Kidney (tissue), 13 donors: ENCODE measurements at regions not wholly inside any gene's neighbourhood (a gene's known extent, or its start where the extent isn't known, plus 50 kb on each side); places are given as distances from the start of the nearest gene placed in this dataset.

Experiments
- DNase-seq, 5 donors: peaks; one replicate each; pipeline ENCODE4 v3.0.0-alpha.2; 2013 to 2020
- FAIRE-seq: peaks from 2 replicates; lab custom pipeline; 2012; peaks lifted over from hg19 to GRCh38; lab: Jason Lieb, UNC
- H3K27ac ChIP-seq, 2 donors: one replicate each; pipeline ENCODE4 v1.7.0; 2013; ENCODE audit warnings: low read depth in 2 of 2, low read length in 2 of 2, inconsistent platforms in 1 of 2
- H3K27me3 ChIP-seq: one replicate; pipeline ENCODE4 v1.7.1; 2013; ENCODE audit warnings: low read length, inconsistent platforms; ENCODE audit not compliant: control insufficient read depth, insufficient read depth
- H3K36me3 ChIP-seq, 3 donors: one replicate each; pipeline versions ENCODE4 v1.7.0 to v1.7.1; 2013; ENCODE audit warnings: low read length in 3 of 3, control low read depth in 1 of 3, inconsistent platforms in 1 of 3; ENCODE audit not compliant: insufficient read depth in 3 of 3, control insufficient read depth in 2 of 3
- H3K4me1 ChIP-seq, 3 donors: one replicate each; pipeline versions ENCODE4 v1.7.0 to v1.7.1; 2013; ENCODE audit warnings: low read length in 3 of 3, inconsistent platforms in 1 of 3, low read depth in 1 of 3; ENCODE audit not compliant: control insufficient read depth in 2 of 3, insufficient read depth in 2 of 3
- H3K4me3 ChIP-seq, 3 donors: one replicate each; pipeline versions ENCODE4 v1.7.0 to v1.8.1; 2013; ENCODE audit warnings: low read length in 3 of 3, control low read depth in 1 of 3, inconsistent platforms in 1 of 3
- H3K9ac ChIP-seq, 3 donors: one replicate each; pipeline versions ENCODE4 v1.7.0 to v1.7.1; 2013; ENCODE audit warnings: low read length in 3 of 3, control low read depth in 1 of 3, inconsistent platforms in 1 of 3
- H3K9me3 ChIP-seq, 3 donors: one replicate each; pipeline versions ENCODE4 v1.7.0 to v1.7.1; 2013; ENCODE audit warnings: low read length in 3 of 3, control low read depth in 1 of 3, inconsistent platforms in 1 of 3; ENCODE audit not compliant: control insufficient read depth in 2 of 3, insufficient read depth in 1 of 3
- intact Hi-C: fragments of 100-400 bp; cut with DNase I; formaldehyde crosslinking; loops from one replicate; pipeline ENCODE4 v1.11.1; 2022
- TF ChIP-seq, protein P1 (sequence below): IDR thresholded peaks from 3 replicates; pipeline ENCODE4 v1.5.1; 2012; ENCODE audit warnings: mild to moderate bottlenecking, moderate library complexity, borderline replicate concordance; ENCODE audit not compliant: insufficient read depth; ENCODE audit errors: extremely low read depth
- donor health status: control.
- donor health status: control.
- donor health status: control.
- donor health status: control.
- donor health status: control.
- donor health status: DM: yes; HTN: yes; CAD: no.
- donor health status: Normal renal cell carcinoma (clear cell type).

DNA sequence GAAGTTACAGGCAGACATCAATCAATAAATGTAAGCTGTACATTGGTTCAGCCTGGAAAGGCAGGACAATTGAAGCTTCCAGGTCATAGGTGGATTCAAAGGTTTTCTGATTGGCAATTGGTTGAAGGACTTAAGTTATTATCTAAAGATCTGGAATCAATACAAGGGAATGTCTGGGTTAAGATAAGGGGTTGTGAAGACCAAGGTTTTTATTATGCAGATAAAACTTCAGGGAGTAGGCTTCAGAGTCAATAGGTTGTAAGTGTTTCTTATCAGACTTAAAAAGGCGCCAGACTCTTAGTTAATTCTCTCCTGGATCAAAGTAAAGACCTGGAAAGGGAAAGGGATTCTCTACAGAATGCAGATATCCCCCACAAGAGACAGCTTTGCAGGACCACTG is 935.4 kb downstream of the TBC1D22A start:
- Histone ChIP-seq H3K36me3 (no peaks in the 10 kb centered on the region), H3K9ac (no peak overlapping the region), H3K27ac (no peak overlapping the region), H3K4me3 (no peak overlapping the region), H3K9me3 (no peaks in the 10 kb centered on the region), H3K4me1 (no peaks in the 10 kb centered on the region), H3K27me3 (no peaks in the 10 kb centered on the region)
- TF ChIP-seq, protein P1, sequence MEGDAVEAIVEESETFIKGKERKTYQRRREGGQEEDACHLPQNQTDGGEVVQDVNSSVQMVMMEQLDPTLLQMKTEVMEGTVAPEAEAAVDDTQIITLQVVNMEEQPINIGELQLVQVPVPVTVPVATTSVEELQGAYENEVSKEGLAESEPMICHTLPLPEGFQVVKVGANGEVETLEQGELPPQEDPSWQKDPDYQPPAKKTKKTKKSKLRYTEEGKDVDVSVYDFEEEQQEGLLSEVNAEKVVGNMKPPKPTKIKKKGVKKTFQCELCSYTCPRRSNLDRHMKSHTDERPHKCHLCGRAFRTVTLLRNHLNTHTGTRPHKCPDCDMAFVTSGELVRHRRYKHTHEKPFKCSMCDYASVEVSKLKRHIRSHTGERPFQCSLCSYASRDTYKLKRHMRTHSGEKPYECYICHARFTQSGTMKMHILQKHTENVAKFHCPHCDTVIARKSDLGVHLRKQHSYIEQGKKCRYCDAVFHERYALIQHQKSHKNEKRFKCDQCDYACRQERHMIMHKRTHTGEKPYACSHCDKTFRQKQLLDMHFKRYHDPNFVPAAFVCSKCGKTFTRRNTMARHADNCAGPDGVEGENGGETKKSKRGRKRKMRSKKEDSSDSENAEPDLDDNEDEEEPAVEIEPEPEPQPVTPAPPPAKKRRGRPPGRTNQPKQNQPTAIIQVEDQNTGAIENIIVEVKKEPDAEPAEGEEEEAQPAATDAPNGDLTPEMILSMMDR: no peak
- FAIRE-seq (no peak), DNase-seq (no peak)
- intact Hi-C loops: no loop called here

DNA sequence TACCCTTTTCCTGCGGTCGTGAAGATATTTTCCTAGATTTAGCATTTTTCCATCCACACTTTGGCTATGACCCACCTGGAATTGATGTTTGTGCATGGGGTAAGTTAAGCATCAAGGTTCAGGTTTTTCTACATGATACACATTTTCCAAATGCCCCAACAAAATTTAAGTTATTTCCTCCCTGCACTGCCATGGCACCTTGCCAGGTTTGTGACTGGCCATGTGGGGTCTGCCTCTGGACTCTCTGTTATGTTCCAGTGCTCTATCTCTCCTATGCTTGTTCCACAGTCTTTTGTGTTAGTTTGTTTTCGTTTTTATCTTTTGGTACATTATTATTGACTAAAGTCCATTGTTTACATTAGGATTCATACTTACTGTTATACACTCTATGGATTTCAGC is 934.3 kb downstream of the TBC1D22A start:
- TF ChIP-seq, protein P1: no peak

DNA sequence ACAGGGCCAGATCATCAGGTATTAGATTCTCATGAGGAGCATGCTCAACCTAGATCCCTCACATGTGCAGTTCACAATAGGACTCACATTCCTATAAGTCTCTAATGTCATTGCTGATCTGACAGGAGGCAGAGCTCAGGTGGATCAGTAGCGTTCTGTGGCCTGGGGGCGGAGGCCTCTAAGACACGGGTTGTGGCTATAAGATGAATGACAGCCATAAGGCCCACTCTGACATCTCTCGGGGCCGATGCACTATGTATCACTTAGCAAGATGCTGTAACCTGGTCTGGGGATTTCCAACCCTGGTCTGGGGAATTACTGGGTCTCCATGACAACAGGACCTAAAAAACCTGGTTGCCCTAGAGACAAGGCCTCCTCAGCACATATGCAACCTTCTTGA is 932.7 kb downstream of the TBC1D22A start:
- TF ChIP-seq, protein P1: no peak
- DNase-seq (no peak), FAIRE-seq (no peak)
- Histone ChIP-seq H3K4me1 (no peaks in the 10 kb centered on the region), H3K9ac (no peak overlapping the region), H3K27me3 (no peaks in the 10 kb centered on the region), H3K4me3 (no peak overlapping the region), H3K36me3 (no peaks in the 10 kb centered on the region), H3K27ac (no peak overlapping the region), H3K9me3 (no peaks in the 10 kb centered on the region)
- intact Hi-C loops: no loop called here

More for the DNA sequence above, 934.3 kb downstream of the TBC1D22A start:
- H3K4me1 ChIP-seq: no peaks in the 10 kb centered on the region
- DNase-seq (no peak), FAIRE-seq (no peak)
- H3K9me3 ChIP-seq: no peaks in the 10 kb centered on the region
- H3K36me3 ChIP-seq: no peaks in the 10 kb centered on the region
- no peaks in the 10 kb centered on the region for H3K27me3 ChIP-seq
- no peak overlapping the region for H3K9ac ChIP-seq
- intact Hi-C loops: no loop called here
- H3K4me3 ChIP-seq: no peak overlapping the region
- no peak overlapping the region for H3K27ac ChIP-seq

DNA sequence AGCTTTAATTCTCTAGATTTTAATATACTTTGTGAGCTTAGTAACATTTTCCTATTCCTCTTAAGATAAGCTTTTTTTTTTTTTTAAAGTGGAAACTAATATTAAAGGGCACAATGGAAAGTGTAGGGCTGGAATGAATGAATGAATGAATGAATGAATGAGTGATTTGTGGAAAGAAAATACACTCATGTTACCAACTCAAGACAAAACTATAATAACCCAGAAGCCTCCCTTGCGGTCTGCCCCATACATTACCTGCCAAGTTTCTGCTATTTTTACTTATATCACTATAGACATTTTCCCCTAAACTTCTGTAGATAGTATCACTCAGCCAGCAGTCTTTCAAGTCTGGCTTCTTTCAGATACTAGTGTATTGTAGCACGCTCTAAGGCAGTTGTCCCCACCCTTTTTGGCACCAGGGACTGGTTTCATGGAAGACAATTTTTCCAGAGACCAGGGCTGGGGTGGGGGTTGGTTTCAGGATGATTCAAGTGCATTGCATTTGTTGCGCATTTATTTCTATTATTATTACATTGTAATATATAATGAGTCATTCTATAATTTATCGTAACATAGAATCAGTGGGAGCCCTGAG is 932.2 kb downstream of the TBC1D22A start:
- Histone ChIP-seq H3K27me3 (no peaks in the 10 kb centered on the region), H3K27ac (no peak overlapping the region), H3K9ac (no peak overlapping the region), H3K4me1 (no peaks in the 10 kb centered on the region), H3K4me3 (no peak overlapping the region), H3K9me3 (no peaks in the 10 kb centered on the region), H3K36me3 (no peaks in the 10 kb centered on the region)
- FAIRE-seq: no peak
- no peak for DNase-seq
- intact Hi-C loops: no loop called here
- TF ChIP-seq, protein P1: no peak
